GM15510 (cell line): ENCODE measurements at regions not wholly inside any gene's neighbourhood (a gene's known extent, or its start where the extent isn't known, plus 50 kb on each side); places are given as distances from the start of the nearest gene placed in this dataset.

Experiments used
- POLR2A ChIP-seq: IDR thresholded peaks from 3 replicates; pipeline ENCODE4 v1.6.1; 2011; ENCODE audit warnings: borderline replicate concordance; ENCODE audit not compliant: insufficient read length; ENCODE audit errors: extremely low read depth

DNA sequence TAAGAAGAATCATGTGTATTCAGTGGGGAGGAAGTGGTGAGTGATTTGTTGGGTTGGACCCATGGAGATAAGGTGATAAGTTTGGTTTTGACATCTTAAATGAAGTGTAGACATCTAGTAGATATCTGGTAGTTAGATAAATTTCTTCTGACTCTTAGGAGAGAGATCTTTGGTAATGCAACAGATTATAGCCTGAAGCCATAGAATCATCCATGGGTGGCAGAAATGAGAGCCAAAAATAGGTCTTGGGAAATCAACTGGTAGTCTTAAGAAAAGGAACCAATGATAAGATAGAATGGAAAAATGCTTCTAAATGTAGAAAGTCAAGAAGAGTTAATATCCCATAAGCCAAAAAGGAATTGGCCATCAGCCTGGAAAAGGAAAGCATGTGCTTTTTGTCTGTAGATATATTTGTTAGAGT, 532.7 kb upstream of the GRAMD2B start:
- TF ChIP-seq POLR2A, result no peak

DNA sequence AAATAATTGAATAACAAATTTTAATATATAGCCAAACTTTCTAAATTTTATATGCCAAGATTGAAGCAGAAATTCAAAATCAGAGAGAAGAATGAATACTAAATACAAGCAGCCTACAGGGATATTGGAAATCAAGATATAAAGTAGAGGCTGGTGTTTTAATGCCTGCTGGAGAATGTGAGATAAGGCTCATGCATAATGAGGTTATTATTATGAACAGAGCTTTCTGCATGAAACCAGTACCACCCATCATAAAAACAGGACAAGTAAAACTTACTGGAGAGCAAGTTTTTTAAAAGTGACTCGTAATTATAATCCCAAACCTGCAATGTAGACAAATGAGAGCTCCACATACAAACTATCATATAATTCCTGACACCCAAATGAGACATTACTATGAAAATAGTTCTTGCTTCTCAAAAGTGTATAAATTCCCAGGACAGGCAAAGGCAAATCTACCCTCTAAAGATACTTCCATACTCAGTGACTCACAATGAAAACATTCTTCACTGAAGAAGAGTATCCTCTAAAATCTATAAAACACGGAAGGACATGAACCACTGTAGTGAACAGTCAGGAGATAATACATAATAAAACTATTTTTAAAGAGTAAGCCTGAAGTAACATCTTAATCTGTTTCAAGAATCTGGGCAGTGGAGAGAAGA, 532.0 kb upstream of the GRAMD2B start:
- TF ChIP-seq POLR2A, result no peak

DNA sequence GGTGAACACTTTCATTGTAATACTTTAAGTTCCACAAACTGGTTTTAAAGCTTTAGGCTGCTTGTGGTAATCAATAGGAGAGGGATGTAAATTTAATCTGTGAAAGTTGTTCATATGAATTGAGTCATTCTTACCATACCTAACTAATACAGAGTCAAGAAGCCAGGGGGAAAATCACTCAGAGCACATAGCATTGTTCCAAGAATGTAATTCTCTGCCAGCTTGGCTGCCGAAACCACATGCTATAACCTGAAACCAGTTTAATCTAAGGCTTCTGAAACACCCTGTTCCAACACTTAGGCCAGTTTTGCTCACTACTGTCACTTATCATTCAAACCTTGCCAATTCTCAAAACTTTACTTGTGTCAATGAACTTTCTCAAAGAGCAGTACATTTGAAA, 528.8 kb upstream of the GRAMD2B start:
- no peak for TF ChIP-seq POLR2A

DNA sequence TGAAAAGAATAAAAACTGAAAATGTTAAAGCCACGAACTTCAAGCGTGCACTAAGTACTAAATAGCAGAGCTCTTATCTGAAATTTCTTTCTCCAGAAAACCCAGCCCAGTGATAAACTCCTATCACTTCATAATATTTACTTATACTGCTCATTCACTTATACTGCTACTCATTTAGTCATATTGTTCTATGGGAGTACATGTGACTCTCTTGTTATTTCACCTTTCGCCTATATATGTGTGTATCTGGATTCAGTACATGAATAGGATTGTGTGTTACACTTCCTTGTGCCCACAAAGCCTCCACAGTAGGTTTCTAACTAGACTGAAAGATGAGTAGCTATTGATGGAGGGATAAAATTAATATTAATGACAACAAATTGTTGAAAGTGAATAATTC, 526.8 kb upstream of the GRAMD2B start:
- no peak for TF ChIP-seq POLR2A

DNA sequence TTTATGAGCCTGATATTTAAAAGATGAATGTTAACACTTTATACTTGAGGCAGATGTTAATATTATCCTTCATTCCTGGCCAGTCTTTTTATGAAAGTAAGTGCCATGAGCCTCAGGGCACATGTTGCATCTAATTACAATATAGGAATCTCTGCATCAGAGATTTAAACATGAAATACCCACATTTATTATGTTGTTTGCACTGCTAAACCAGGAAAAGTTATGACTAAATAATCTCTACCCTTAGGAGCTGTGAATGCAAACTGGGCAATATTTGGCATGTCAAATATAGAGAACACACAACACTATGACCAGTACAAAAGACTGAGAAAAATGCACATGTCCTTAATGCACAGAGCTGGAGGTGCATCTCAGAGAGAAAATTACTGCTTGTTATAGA, 526.1 kb upstream of the GRAMD2B start:
- no peak for TF ChIP-seq POLR2A

DNA sequence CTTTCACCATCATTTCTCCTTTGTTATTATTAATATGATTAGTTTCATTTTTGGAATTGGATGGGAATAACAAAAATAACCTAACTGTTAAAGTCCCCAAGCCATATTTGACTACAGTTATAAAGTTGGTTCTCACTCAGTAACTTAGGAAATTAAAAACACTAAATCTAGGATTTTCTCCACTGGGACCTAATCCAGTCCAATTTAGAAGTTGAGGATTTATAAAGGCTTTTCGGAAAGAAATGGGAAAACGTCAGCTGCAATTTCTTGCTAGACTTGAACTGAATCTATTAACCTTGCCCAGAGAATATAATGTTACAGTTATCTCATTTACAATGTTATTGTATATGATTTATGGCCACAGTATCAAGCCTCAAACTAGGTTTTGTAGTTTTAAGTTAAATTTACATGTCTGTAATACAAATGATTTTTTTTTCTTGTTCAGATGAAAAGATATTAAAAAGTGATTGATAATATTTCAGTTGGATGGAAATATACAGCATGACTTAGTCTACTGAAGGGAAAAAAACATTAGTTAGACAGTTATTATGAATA, 524.3 kb upstream of the GRAMD2B start:
- no peak for TF ChIP-seq POLR2A

DNA sequence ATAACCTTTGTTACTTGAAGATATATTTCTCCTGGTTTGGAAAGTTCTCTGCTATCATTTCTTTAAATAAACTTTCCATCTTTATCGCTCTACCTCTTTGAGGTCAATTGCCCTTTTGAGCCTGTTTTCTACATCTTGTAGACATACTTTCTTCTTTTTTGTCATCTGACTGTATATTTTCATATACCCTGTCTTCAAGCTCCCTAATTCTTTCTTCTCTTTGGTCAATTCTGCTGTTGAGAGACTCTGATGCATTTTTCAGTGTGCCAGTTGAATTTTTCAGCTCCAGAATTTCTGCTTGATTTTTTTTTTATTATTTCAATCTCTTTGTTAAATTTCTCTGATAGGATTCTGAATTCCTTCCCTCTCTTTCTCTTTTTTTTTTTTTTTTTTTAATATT, 511.2 kb upstream of the GRAMD2B start:
- TF ChIP-seq POLR2A, result no peak

DNA sequence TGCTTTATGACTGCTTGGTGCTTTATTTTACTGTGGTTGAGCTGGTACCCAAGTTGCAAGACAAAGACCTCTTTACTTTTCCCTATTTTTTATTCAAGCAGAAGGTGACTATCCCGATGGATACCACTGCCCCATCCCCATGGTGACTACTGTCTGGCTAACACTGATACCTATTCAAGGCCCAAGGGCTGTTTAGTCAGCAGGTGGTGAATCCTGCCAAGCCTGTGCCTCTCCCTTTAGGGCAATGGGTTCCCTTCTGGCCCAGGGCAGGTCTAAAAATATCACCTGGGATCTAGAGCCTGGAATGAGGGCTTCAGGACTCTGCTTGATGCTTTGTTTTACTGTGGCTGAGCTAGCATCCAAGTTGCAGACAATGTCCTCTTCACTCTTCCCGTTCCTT, 510.0 kb upstream of the GRAMD2B start:
- TF ChIP-seq POLR2A, result no peak

DNA sequence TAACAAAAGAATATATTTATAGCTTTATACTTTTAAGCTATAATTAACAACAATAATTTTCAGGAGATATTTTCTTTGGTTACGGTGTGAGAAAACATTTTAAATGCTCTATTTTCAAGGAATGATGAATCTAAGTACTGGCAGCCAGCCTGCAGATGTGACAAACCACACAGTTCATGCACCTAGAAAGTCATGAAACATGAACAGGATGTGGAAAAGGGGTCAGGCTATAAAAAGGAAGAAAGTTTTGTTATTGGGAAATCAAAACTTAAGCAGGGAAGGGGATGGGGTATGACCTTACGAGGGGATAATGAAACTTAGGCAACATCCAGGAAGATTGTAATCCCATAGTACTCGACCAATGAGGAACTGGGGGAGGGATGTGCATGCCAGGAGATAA, 508.7 kb upstream of the GRAMD2B start:
- no peak for TF ChIP-seq POLR2A

DNA sequence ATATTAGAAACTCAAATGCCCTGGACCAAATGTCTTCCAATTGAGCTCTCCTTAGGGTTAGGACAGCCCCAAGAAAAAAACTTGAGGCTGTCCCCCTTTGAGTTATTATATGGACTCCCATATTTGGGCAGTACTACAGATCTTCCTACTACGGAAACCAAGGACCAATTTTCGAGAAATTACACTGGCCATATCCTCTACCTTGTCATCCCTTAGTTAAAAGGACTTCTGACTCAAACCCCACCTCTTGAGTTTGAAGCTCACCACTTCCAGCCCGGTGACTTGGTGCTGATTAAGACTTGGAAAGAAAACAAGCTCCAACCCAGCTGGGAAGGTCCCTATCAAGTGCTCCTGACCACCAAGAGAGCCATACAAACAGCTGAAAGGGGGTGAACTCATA, 497.0 kb upstream of the GRAMD2B start:
- TF ChIP-seq POLR2A, result no peak

DNA sequence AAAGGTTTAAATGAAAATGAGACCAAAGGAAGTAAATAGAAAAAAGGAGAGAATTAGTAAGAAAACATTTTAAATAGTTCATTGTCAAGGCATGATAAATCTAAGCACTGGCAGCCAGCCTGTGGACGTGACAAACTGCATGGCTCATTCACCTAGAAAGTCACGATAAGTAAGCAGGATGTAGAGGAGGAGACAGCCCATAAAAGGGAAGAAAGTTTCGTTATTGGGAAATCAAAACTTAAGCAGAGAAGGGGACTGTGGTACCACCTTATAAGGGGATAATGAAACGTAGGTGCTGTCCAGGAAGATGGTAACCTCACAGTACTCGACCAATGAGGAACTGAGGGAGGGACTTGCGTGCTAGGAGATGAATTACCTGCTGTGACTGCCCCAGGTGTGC, 494.5 kb upstream of the GRAMD2B start:
- TF ChIP-seq POLR2A, result no peak

DNA sequence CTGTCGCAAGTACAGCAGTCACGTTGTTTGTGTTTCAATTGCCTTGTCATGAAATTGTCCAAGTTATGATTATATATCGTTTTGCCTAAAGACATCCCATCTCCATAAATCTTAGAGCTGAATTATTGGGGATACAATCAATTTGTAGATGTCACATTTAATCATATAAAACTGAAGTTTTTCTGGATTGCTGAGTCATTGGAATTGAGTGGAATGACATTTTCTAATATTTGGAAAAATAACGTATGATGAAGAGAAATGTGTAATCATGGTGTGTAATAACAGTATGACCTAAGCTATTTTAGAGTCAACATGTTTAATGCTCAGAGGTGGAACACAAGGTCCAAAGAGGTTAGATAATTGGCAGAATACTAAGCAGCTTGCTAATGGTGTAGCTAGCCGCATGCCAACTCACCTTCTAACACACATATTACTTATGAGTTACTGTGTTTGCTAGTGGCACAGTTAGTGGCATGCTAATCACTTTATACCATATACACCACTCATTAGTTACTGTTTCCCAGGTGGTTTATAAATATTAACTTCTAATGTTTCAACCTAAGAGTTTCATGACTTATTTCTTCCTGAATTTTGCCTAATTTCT, 473.1 kb upstream of the GRAMD2B start:
- TF ChIP-seq POLR2A, result no peak

DNA sequence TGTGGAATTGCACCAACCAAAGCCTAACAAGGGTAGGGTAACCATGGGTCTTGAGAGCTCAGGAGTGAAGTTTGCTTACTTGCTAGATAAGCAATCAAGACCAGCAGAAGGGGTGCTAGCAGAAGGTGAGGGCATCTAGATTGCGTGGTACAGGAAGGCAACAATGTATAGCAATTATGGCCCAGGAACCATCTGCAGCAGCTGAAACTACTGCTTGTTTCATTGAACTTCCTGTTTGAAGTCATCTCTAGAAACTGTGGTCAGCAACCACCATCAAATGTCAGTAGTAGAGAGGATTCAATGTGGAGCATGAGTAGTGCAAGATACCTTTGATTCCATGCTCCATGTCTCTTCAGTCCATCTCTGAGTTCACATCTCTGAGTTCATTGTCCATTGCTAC, 462.1 kb upstream of the GRAMD2B start:
- TF ChIP-seq POLR2A, result no peak

DNA sequence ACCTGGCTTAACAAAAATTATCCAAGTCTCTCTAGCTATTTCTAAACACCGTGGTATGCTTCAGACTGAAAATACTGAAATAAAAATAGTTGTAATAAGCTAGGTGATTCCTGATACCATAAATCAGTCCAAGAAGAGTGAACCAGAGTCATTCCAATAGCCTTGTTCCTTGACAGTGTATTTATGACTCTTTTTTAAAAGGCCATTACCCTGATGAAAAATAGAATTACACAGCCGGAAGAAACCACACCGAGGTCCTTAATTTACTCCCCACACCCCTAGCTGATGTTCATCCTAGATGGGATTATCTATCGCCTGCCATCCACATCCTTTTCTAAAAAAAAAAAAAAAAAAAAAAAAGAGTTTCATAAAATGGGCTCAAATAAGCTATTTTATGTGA, 457.6 kb upstream of the GRAMD2B start:
- TF ChIP-seq POLR2A, result no peak

DNA sequence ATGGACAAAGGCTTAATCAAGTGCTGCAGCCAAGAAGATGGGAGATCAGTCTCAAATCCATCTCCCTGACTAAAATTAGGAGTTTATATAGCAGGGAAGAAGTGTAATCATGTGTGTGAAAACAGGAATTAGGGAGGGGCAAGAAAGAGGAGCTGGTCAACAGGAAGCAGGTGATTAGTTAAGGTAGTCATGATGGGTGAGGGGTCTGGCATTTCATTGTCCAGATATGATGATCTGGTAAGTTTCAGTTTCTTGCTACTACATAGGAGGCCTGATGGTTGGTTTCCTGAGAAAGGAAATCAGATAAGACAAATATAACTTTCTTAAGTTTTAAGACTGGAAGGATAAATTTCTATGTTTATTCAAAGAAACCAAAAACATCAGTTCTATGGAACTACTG, 455.6 kb upstream of the GRAMD2B start:
- TF ChIP-seq POLR2A, result no peak

DNA sequence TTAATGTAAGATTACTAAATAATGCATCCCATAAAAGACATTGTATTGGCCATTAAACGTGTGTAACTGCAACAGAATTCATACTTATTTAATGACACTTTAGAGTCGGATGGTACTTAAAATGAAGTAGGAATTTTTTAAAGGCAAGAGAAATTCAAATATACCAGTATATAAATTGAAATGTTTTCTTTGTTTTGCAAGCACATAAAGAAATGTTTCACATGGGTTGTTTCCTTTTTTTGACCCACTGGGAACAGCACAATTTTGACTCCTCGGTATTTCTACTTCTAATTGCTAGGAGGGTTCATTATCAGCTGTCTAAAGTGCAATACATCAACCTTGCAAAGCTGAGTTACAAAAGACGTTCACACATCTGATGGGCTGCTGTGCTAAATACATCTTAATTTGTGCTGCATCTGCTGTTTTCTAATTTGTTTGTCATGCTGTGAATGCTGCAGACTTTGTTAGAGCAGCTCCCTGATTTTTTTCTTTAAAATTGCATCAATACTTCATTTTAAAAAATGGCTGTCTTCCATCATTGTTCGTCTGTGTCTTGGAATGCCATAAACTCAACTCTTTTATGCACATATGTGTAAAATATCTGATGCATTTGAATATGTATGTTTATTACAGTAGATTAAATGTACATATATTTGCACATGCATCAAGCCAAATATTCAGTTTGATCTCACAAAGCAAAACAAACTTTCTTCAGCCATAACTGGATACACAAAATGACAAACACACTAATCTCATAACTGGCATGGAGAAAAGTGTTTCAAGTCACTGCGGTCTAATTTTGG, 454.0 kb upstream of the GRAMD2B start:
- TF ChIP-seq POLR2A, result no peak

DNA sequence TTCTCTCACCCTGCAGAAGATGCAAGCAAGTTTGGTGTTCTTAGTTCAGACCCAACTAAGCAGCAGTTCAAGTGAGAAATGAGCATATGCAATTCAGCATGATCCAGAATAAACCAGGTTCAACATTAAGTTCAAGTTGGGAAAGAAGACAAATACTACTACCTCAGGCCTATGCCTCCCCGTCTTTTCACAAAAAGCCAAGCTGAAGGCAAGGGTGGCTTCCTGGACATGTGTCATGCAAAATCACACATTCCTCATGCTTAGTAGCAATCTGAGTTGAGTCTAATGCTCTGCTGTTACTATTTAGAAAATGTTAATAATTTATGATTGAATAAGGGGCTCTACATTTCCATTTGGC, 453.4 kb upstream of the GRAMD2B start:
- TF ChIP-seq POLR2A, result no peak
